Astrocyte of the spinal cord (primary cell): ENCODE measurements at regions not wholly inside any gene's neighbourhood (a gene's known extent, or its start where the extent isn't known, plus 50 kb on each side); places are given as distances from the start of the nearest gene placed in this dataset.

Experiments
- DNase-seq: peaks from one replicate; pipeline ENCODE4 v3.0.0; 2011; ENCODE audit warnings: low read depth, low spot score
- H3K4me3 ChIP-seq: 2 replicates; pipeline ENCODE4 v1.5.1; 2011; ENCODE audit warnings: low read depth, mild to moderate bottlenecking, low read length, moderate library complexity
- CTCF ChIP-seq: IDR thresholded peaks from 2 replicates; pipeline ENCODE4 v1.5.1; 2012; ENCODE audit warnings: low read depth, mild to moderate bottlenecking, low read length, inconsistent platforms
- in situ Hi-C: cut with HindIII; loops from 2 replicates; pipeline ENCODE4 v1.10.0; 2017; ENCODE audit warnings: low sequenced_read_pairs

GRCh38 chr4:165748321-165748720, 124.7 kb upstream of the TLL1 start:
- TF ChIP-seq CTCF, result no peak
- in situ Hi-C loops, result no loop called here
- H3K4me3 ChIP-seq, result no peak overlapping the region
- no peak for DNase-seq

- TF ChIP-seq CTCF, result no peak
- no peak for DNase-seq
- H3K4me3 ChIP-seq, result no peak overlapping the region
- in situ Hi-C loops, result no loop called here
Observed at GRCh38 chr4:165751882-165752281, 121.2 kb upstream of the TLL1 start.

GRCh38 chr4:165754664-165755063, 118.4 kb upstream of the TLL1 start:
- TF ChIP-seq CTCF, result no peak
- H3K4me3 ChIP-seq, result no peak overlapping the region
- DNase-seq, result no peak
- in situ Hi-C loops, result no loop called here

- no peak overlapping the region for H3K4me3 ChIP-seq
- in situ Hi-C loops, result no loop called here
- no peak for DNase-seq
- TF ChIP-seq CTCF, result no peak
Observed at GRCh38 chr4:165756836-165757235, 116.2 kb upstream of the TLL1 start.

GRCh38 chr4:165757451-165757850, 115.6 kb upstream of the TLL1 start:
- in situ Hi-C loops, result no loop called here
- no peak for TF ChIP-seq CTCF
- no peak for DNase-seq
- no peak overlapping the region for H3K4me3 ChIP-seq

GRCh38 chr4:165758086-165758485, 115.0 kb upstream of the TLL1 start:
- H3K4me3 ChIP-seq, result no peak overlapping the region
- no peak for DNase-seq
- TF ChIP-seq CTCF, result no peak
- in situ Hi-C loops, result no loop called here

- TF ChIP-seq CTCF, result no peak
- in situ Hi-C loops, result no loop called here
- DNase-seq, result no peak
- no peak overlapping the region for H3K4me3 ChIP-seq
Observed at GRCh38 chr4:165760182-165760581, 112.9 kb upstream of the TLL1 start.
